Fibroblast of lung (primary cell): ENCODE measurements at regions not wholly inside any gene's neighbourhood (a gene's known extent, or its start where the extent isn't known, plus 50 kb on each side); places are given as distances from the start of the nearest gene placed in this dataset.

ENCODE experiments used
- EZH2 ChIP-seq: IDR thresholded peaks from 2 replicates; pipeline ENCODE4 v1.5.1; 2012; ENCODE audit warnings: low read length, control low read depth, mild to moderate bottlenecking; ENCODE audit errors: missing control alignments
- TF ChIP-seq, protein P1 (sequence below), 2 donors: IDR thresholded peaks in 1 of 2; conservative IDR thresholded peaks in 1 of 2; 1 replicate in 1 of 2; 2 replicates in 1 of 2; pipeline ENCODE4 v1.5.1; 2011 to 2012; ENCODE audit warnings: low read length in 2 of 2, control low read depth in 1 of 2, inconsistent platforms in 1 of 2, low read depth in 1 of 2, mild to moderate bottlenecking in 1 of 2

DNA sequence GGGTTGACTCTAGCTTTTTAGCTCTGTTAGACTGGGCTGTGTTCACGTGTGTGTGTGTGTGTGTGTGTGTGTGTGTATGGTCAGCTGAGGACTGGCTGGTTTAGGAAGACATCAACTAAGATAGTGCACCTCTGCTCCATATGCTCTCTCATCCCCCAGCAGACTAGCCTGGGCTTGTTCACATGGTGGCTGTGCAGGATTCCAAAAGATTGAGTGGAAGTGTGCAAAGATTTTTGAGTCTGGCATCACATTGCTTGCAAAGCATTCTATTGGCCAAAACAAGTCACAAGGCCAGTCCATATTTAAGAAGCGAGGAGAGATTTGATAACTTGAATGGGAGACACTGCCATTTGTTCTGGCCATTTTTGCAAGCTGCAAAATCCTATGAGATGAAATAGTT, 79.7 kb upstream of the C11orf87 start:
- TF ChIP-seq, protein P1, sequence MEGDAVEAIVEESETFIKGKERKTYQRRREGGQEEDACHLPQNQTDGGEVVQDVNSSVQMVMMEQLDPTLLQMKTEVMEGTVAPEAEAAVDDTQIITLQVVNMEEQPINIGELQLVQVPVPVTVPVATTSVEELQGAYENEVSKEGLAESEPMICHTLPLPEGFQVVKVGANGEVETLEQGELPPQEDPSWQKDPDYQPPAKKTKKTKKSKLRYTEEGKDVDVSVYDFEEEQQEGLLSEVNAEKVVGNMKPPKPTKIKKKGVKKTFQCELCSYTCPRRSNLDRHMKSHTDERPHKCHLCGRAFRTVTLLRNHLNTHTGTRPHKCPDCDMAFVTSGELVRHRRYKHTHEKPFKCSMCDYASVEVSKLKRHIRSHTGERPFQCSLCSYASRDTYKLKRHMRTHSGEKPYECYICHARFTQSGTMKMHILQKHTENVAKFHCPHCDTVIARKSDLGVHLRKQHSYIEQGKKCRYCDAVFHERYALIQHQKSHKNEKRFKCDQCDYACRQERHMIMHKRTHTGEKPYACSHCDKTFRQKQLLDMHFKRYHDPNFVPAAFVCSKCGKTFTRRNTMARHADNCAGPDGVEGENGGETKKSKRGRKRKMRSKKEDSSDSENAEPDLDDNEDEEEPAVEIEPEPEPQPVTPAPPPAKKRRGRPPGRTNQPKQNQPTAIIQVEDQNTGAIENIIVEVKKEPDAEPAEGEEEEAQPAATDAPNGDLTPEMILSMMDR (conservative IDR thresholded peaks at IDR 0.05 in 1 of 2, IDR thresholded peaks at IDR 0.05 in 1 of 2; ENCODE audit: low read depth in 1 of 2, low read length in 2 of 2): no peak
- TF ChIP-seq EZH2: no peak
